ENCODE measurements at regions not wholly inside any gene's neighbourhood (a gene's known extent, or its start where the extent isn't known, plus 50 kb on each side); places are given as distances from the start of the nearest gene placed in this dataset.

- 88 to 100% methylated on average over 1 to 4 of the region's 4 CpGs for WGBS, 2 experiments (ENCODE audit: insufficient coverage in 1 of 2, insufficient read length in 1 of 2)
- H3K4me1 ChIP-seq (ENCODE audit: control insufficient read depth, insufficient read depth, low read length) = no peaks in the 10 kb centered on the region
- H3K9ac ChIP-seq (ENCODE audit: extremely low read depth, low read length, poor library complexity, severe bottlenecking) = no peak overlapping the region
- no peaks in the 10 kb centered on the region for H3K36me3 ChIP-seq (ENCODE audit: control insufficient read depth, insufficient read depth, low read length)
- H3K9me3 ChIP-seq (ENCODE audit: control insufficient read depth, low read length) = no peaks in the 10 kb centered on the region
- no peak overlapping the region for H3K4me3 Mint-ChIP-seq
- H3K27ac Mint-ChIP-seq = no peak overlapping the region
- H3K27me3 ChIP-seq (ENCODE audit: control insufficient read depth, insufficient read depth, low read length, poor library complexity, severe bottlenecking) = no peaks in the 10 kb centered on the region
- no peak for TF ChIP-seq CTCF (conservative IDR thresholded peaks at IDR 0.05)
- H3K9me3 Mint-ChIP-seq = no peaks in the 10 kb centered on the region
- H3K4me1 Mint-ChIP-seq = no peaks in the 10 kb centered on the region
- DNase-seq = no peak
- H3K36me3 Mint-ChIP-seq (ENCODE audit: low read depth) = no peaks in the 10 kb centered on the region
- no peak overlapping the region for H3K27ac ChIP-seq (ENCODE audit: low read depth, low read length)
- no peak overlapping the region for H3K4me3 ChIP-seq (ENCODE audit: low read length)
- H3K27me3 Mint-ChIP-seq (ENCODE audit: insufficient read depth) = no peaks in the 10 kb centered on the region
Measured at GRCh38 chr11:32305460-32305859, 129.9 kb downstream of the WT1 start.

- WGBS, 2 experiments (ENCODE audit: insufficient coverage in 1 of 2, insufficient read length in 1 of 2) = no CpG with 5 or more reads among the region's 3 CpGs
- H3K27me3 Mint-ChIP-seq (ENCODE audit: insufficient read depth) = peaks cover 10% of the 10 kb centered on the region
- no peak for DNase-seq
- H3K4me3 Mint-ChIP-seq = no peak overlapping the region
- no peaks in the 10 kb centered on the region for H3K36me3 Mint-ChIP-seq (ENCODE audit: low read depth)
- H3K9me3 ChIP-seq (ENCODE audit: control insufficient read depth, low read length) = no peaks in the 10 kb centered on the region
- no peak overlapping the region for H3K27ac ChIP-seq (ENCODE audit: low read depth, low read length)
- H3K27me3 ChIP-seq (ENCODE audit: control insufficient read depth, insufficient read depth, low read length, poor library complexity, severe bottlenecking) = no peaks in the 10 kb centered on the region
- no peaks in the 10 kb centered on the region for H3K9me3 Mint-ChIP-seq
- H3K9ac ChIP-seq (ENCODE audit: extremely low read depth, low read length, poor library complexity, severe bottlenecking) = no peak overlapping the region
- no peaks in the 10 kb centered on the region for H3K4me1 Mint-ChIP-seq
- no peak overlapping the region for H3K27ac Mint-ChIP-seq
- H3K4me3 ChIP-seq (ENCODE audit: low read length) = no peak overlapping the region
- no peaks in the 10 kb centered on the region for H3K36me3 ChIP-seq (ENCODE audit: control insufficient read depth, insufficient read depth, low read length)
- TF ChIP-seq CTCF (conservative IDR thresholded peaks at IDR 0.05) = no peak
- H3K4me1 ChIP-seq (ENCODE audit: control insufficient read depth, insufficient read depth, low read length) = no peaks in the 10 kb centered on the region
Measured at GRCh38 chr11:32307471-32307870, 127.9 kb downstream of the WT1 start.

GRCh38 chr11:32307913-32308312 is 127.4 kb downstream of the WT1 start:
- Histone ChIP-seq H3K4me3 (ENCODE audit: low read length) (no peak overlapping the region), H3K27me3 (ENCODE audit: control insufficient read depth, insufficient read depth, low read length, poor library complexity, severe bottlenecking) (no peaks in the 10 kb centered on the region), H3K4me1 (ENCODE audit: control insufficient read depth, insufficient read depth, low read length) (no peaks in the 10 kb centered on the region), H3K27ac (ENCODE audit: low read depth, low read length) (no peak overlapping the region), H3K9ac (ENCODE audit: extremely low read depth, low read length, poor library complexity, severe bottlenecking) (no peak overlapping the region), H3K9me3 (ENCODE audit: control insufficient read depth, low read length) (no peaks in the 10 kb centered on the region), H3K36me3 (ENCODE audit: control insufficient read depth, insufficient read depth, low read length) (no peaks in the 10 kb centered on the region)
- Mint-ChIP-seq H3K27ac (no peak overlapping the region), H3K4me1 (peaks cover 3% of the 10 kb centered on the region), H3K4me3 (no peak overlapping the region), H3K27me3 (ENCODE audit: insufficient read depth) (peaks cover 13% of the 10 kb centered on the region), H3K36me3 (ENCODE audit: low read depth) (no peaks in the 10 kb centered on the region), H3K9me3 (no peaks in the 10 kb centered on the region)
- 88 to 90% methylated on average over 6 of the region's 6 CpGs for WGBS, 2 experiments (ENCODE audit: insufficient coverage in 1 of 2, insufficient read length in 1 of 2)
- TF ChIP-seq CTCF (conservative IDR thresholded peaks at IDR 0.05) = no peak
- no peak for DNase-seq
